Lung (tissue), 11 donors: ENCODE measurements at regions not wholly inside any gene's neighbourhood (a gene's known extent, or its start where the extent isn't known, plus 50 kb on each side); places are given as distances from the start of the nearest gene placed in this dataset.
A peak's percentile ranks its signal among the peaks of the same experiment; 100 is the strongest.

Source experiments
- ATAC-seq: fragments of 200-7000 bp; cut with Tn5 transposase; one replicate; pipeline ENCODE4 v1.9.1; 2020; ENCODE audit warnings: moderate number of reproducible peaks; ENCODE audit not compliant: insufficient read depth, low FRiP score
- DNase-seq, 3 donors: peaks; one replicate each; pipeline ENCODE4 v3.0.0-alpha.2; 2013 to 2017
- H3K27ac ChIP-seq, 2 donors: one replicate each; pipeline ENCODE4 v1.5.1; 2013; ENCODE audit warnings: mild to moderate bottlenecking in 2 of 2, moderate library complexity in 2 of 2, control low read depth in 1 of 2, inconsistent platforms in 1 of 2, low read depth in 1 of 2, low read length in 1 of 2
- H3K27me3 ChIP-seq, 3 donors: one replicate each; pipeline ENCODE4 v1.5.1; 2013; ENCODE audit warnings: low read length in 2 of 3; ENCODE audit not compliant: control insufficient read depth in 3 of 3, insufficient read depth in 3 of 3
- H3K36me3 ChIP-seq, 4 donors: one replicate each; pipeline ENCODE4 v1.5.1; 2013; ENCODE audit warnings: low read length in 4 of 4, mild to moderate bottlenecking in 1 of 4, moderate library complexity in 1 of 4; ENCODE audit not compliant: control insufficient read depth in 4 of 4, insufficient read depth in 4 of 4
- H3K4me1 ChIP-seq, 5 donors: one replicate each; pipeline ENCODE4 v1.5.1; 2013; ENCODE audit warnings: low read length in 5 of 5, mild to moderate bottlenecking in 2 of 5, moderate library complexity in 1 of 5; ENCODE audit not compliant: control insufficient read depth in 5 of 5, insufficient read depth in 5 of 5
- H3K4me3 ChIP-seq: one replicate; pipeline ENCODE4 v1.5.1; 2013; ENCODE audit warnings: mild to moderate bottlenecking, control low read depth, moderate library complexity
- H3K9ac ChIP-seq, 2 donors: one replicate each; pipeline ENCODE4 v1.5.1; 2013; ENCODE audit warnings: low read length in 2 of 2, control low read depth in 1 of 2; ENCODE audit not compliant: insufficient read depth in 1 of 2
- H3K9me3 ChIP-seq, 4 donors: one replicate each; pipeline ENCODE4 v1.5.1; 2013; ENCODE audit warnings: low read length in 3 of 4, mild to moderate bottlenecking in 1 of 4, moderate library complexity in 1 of 4; ENCODE audit not compliant: control insufficient read depth in 4 of 4, insufficient read depth in 3 of 4
- CTCF ChIP-seq: IDR thresholded peaks from 2 replicates; pipeline ENCODE4 v1.5.1; 2012; ENCODE audit warnings: mild to moderate bottlenecking; ENCODE audit errors: control extremely low read depth, extremely low read depth
- WGBS, 2 donors: extraction: QIAGEN DNeasy Blood & Tissue Kit; methylation state at CpG; one replicate each; pipeline ENCODE4 v1.1.7; 2013; 5-methylcytosine and 5-hydroxymethylcytosine counted together
- donor health status: control.
- donor health status: control.
- donor health status: Bipolar disorder and iron deficiency.
- donor health status: healthy.
- donor health status: DM: yes; HTN: yes; CAD: no.

- no peak for DNase-seq
- no peaks in the 10 kb centered on the region for H3K9me3 ChIP-seq
- H3K27me3 ChIP-seq: no peaks in the 10 kb centered on the region
- H3K36me3 ChIP-seq: no peaks in the 10 kb centered on the region
- 47 to 63% methylated on average over 4 of the region's 4 CpGs for WGBS, 2 donors
- H3K27ac ChIP-seq: no peak overlapping the region
- H3K4me3 ChIP-seq: no peak overlapping the region
- no peak for ATAC-seq
- H3K9ac ChIP-seq: no peak overlapping the region
- H3K4me1 ChIP-seq: no peaks in the 10 kb centered on the region
- TF ChIP-seq CTCF: no peak
Measured at GRCh38 chr15:35929740-35930444, 383.9 kb upstream of the DPH6 start.

- Histone ChIP-seq H3K4me1 (no peaks in the 10 kb centered on the region), H3K27ac (no peak overlapping the region), H3K4me3 (no peak overlapping the region), H3K9ac (no peak overlapping the region), H3K9me3 (no peaks in the 10 kb centered on the region), H3K36me3 (no peaks in the 10 kb centered on the region), H3K27me3 (no peaks in the 10 kb centered on the region)
- DNase-seq (peak in 2 of 3 donors; percentile 30 to 48), ATAC-seq (no peak)
- TF ChIP-seq CTCF: no peak
- WGBS, 2 donors: 55 to 78% methylated on average over 2 of the region's 2 CpGs
Measured at GRCh38 chr15:35931799-35932341, 385.9 kb upstream of the DPH6 start.

- no peak for TF ChIP-seq CTCF
- Histone ChIP-seq H3K36me3 (no peaks in the 10 kb centered on the region), H3K4me1 (no peaks in the 10 kb centered on the region), H3K4me3 (no peak overlapping the region), H3K27me3 (no peaks in the 10 kb centered on the region), H3K9me3 (no peaks in the 10 kb centered on the region), H3K27ac (no peak overlapping the region), H3K9ac (no peak overlapping the region)
- ATAC-seq (no peak), DNase-seq (no peak)
- WGBS, 2 donors: 76 to 77% methylated on average over 5 of the region's 5 CpGs
Measured at GRCh38 chr15:35932531-35932930, 386.6 kb upstream of the DPH6 start.
